OCI-LY1 (cell line): ENCODE measurements at regions not wholly inside any gene's neighbourhood (a gene's known extent, or its start where the extent isn't known, plus 50 kb on each side); places are given as distances from the start of the nearest gene placed in this dataset.

Experiments used
- H2AFZ ChIP-seq: fragments of 200-600 bp; sonication (generic), shearing (Covaris generic); 2 replicates; pipeline ENCODE4 v1.6.0; 2014; ENCODE audit warnings: antibody characterized with exemption, mild to moderate bottlenecking, low read length
- H3F3A ChIP-seq: fragments of 200-600 bp; sonication (generic), shearing (Covaris generic); 2 replicates; pipeline ENCODE4 v1.6.0; 2014; ENCODE audit warnings: mild to moderate bottlenecking, antibody characterized with exemption, low read length, moderate library complexity; ENCODE audit not compliant: insufficient read depth
- H3K27ac ChIP-seq: fragments of 200-600 bp; sonication (generic); 2 replicates; pipeline ENCODE4 v1.5.1; 2014; ENCODE audit warnings: low read length, mixed run types, mild to moderate bottlenecking, low read depth; ENCODE audit not compliant: poor library complexity, severe bottlenecking
- H3K27me3 ChIP-seq: fragments of 200-600 bp; sonication (generic); 2 replicates; pipeline ENCODE4 v1.6.0; 2014; ENCODE audit warnings: antibody characterized with exemption, mild to moderate bottlenecking, low read length, moderate library complexity; ENCODE audit not compliant: insufficient read depth
- H3K36me3 ChIP-seq: fragments of 200-600 bp; sonication (generic); 2 replicates; pipeline ENCODE4 v1.6.1; 2014; ENCODE audit warnings: mild to moderate bottlenecking, antibody characterized with exemption, low read length, moderate library complexity, mixed read lengths; ENCODE audit not compliant: insufficient read depth
- H3K4me1 ChIP-seq: fragments of 200-600 bp; sonication (generic); 2 replicates; pipeline ENCODE4 v1.5.1; 2014; ENCODE audit warnings: mild to moderate bottlenecking, low read length, moderate library complexity; ENCODE audit not compliant: insufficient read depth, severe bottlenecking
- H3K4me2 ChIP-seq: fragments of 200-600 bp; sonication (generic), shearing (Covaris generic); 2 replicates; pipeline ENCODE4 v1.6.1; 2014; ENCODE audit warnings: low read length
- H3K4me3 ChIP-seq: fragments of 200-600 bp; sonication (generic); 2 replicates; pipeline ENCODE4 v1.5.1; 2014; ENCODE audit warnings: low read length, low read depth, mild to moderate bottlenecking, mixed read lengths; ENCODE audit not compliant: poor library complexity, severe bottlenecking
- H3K79me2 ChIP-seq: fragments of 200-600 bp; shearing (Covaris generic); 2 replicates; pipeline ENCODE4 v1.6.1; 2016; ENCODE audit warnings: mixed run types, low read length, mixed read lengths; ENCODE audit not compliant: insufficient read depth
- H3K9ac ChIP-seq: fragments of 200-600 bp; sonication (generic), shearing (Covaris generic); 2 replicates; pipeline ENCODE4 v1.6.1; 2014; ENCODE audit warnings: mild to moderate bottlenecking, low read length, mixed read lengths
- H3K9me2 ChIP-seq: fragments of 200-600 bp; sonication (generic), shearing (Covaris generic); 2 replicates; pipeline ENCODE4 v1.6.1; 2014; ENCODE audit warnings: low read depth, mild to moderate bottlenecking, low read length, mixed read lengths
- H3K9me3 ChIP-seq: fragments of 200-600 bp; shearing (Covaris generic); 2 replicates; pipeline ENCODE4 v1.6.1; 2014; ENCODE audit warnings: low read length, mixed read lengths
- H4K20me1 ChIP-seq: fragments of 200-600 bp; sonication (generic), shearing (Covaris generic); 2 replicates; pipeline ENCODE4 v1.6.0; 2016; ENCODE audit warnings: mild to moderate bottlenecking, low read length; ENCODE audit not compliant: insufficient read depth
- EZH2 ChIP-seq: fragments of 200-600 bp; sonication (generic), shearing (Covaris generic); IDR thresholded peaks from 2 replicates; pipeline ENCODE4 v1.8.0; 2017; ENCODE audit warnings: borderline replicate concordance, mixed run types, mild to moderate bottlenecking, antibody characterized with exemption, low read length, moderate library complexity, mixed read lengths
- TF ChIP-seq, protein P1 (sequence below): fragments of 200-600 bp; sonication (generic), shearing (Covaris generic); IDR thresholded peaks from 2 replicates; pipeline ENCODE4 v1.5.1; 2017; ENCODE audit warnings: mild to moderate bottlenecking, antibody characterized with exemption, low read length, moderate library complexity, mixed read lengths

DNA sequence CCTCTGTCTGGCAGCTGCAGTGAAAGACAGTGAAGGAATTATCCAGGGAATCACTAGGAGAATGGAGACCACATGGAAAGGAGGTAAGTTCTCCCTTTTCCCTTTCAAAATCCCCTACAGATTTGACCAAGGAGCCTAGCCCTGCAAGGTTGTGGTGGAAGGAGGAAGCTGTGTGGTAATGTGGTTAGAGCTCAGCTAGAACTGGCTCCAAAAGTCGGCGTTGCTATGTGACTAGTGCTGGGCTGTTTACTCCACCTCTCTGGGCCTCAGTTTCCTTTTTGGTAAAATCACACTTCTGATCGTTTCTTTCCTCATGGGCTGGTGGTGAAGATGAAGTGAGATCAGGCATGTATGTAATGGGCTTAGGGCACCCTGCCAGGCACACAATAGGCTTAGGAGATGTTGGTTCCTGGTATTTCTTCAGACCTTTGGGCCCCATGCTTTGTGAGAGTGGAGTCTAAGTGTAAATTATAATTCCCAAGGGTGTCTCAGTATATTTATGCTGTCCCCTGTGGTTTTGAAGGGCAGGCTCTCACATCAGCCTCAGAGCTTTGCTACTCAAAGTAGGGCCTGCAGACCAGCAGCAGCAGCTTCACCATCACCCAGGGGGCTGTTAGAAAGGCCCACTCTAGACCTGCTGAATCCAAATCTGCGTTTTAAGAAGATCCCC is 183.7 kb upstream of the BCOR start:
- Histone ChIP-seq H3K9me3 (no peaks in the 10 kb centered on the region), H3F3A (no peaks in the 10 kb centered on the region), H3K9me2 (no peaks in the 10 kb centered on the region), H3K4me2 (no peak overlapping the region), H3K9ac (no peak overlapping the region), H4K20me1 (no peaks in the 10 kb centered on the region), H3K36me3 (no peaks in the 10 kb centered on the region), H3K4me3 (no peak overlapping the region), H3K4me1 (no peaks in the 10 kb centered on the region), H3K27ac (no peak overlapping the region), H3K27me3 (no peaks in the 10 kb centered on the region), H3K79me2 (no peaks in the 10 kb centered on the region), H2AFZ (no peak overlapping the region)
- TF ChIP-seq, protein P1, sequence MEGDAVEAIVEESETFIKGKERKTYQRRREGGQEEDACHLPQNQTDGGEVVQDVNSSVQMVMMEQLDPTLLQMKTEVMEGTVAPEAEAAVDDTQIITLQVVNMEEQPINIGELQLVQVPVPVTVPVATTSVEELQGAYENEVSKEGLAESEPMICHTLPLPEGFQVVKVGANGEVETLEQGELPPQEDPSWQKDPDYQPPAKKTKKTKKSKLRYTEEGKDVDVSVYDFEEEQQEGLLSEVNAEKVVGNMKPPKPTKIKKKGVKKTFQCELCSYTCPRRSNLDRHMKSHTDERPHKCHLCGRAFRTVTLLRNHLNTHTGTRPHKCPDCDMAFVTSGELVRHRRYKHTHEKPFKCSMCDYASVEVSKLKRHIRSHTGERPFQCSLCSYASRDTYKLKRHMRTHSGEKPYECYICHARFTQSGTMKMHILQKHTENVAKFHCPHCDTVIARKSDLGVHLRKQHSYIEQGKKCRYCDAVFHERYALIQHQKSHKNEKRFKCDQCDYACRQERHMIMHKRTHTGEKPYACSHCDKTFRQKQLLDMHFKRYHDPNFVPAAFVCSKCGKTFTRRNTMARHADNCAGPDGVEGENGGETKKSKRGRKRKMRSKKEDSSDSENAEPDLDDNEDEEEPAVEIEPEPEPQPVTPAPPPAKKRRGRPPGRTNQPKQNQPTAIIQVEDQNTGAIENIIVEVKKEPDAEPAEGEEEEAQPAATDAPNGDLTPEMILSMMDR = no peak
- no peak for TF ChIP-seq EZH2

DNA sequence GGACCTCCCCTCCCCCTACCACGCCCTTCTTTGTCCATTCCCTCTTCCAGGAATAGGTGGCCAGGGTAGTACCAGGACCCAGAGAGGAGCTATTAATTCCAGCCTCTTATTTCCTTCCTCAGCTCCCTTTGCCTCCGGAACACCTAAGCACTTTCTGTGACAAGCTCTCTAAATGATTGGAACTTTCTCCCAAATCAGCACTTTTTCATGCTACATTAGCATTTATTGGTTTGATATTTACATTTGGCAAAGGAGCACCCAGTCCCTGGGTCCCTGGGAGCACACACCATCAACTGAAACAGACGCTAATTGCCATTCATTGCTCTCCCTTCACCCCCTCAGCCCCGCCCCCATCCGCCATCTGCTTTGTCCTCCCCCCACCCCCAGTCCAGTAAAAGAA is 182.0 kb upstream of the BCOR start:
- H3K4me2 ChIP-seq = no peak overlapping the region
- H3K9ac ChIP-seq = no peak overlapping the region
- H3K4me3 ChIP-seq = no peak overlapping the region
- H3K27ac ChIP-seq = no peak overlapping the region
- no peaks in the 10 kb centered on the region for H3K27me3 ChIP-seq
- H2AFZ ChIP-seq = no peak overlapping the region
- TF ChIP-seq, protein P1 = no peak
- TF ChIP-seq EZH2 = no peak
- no peaks in the 10 kb centered on the region for H4K20me1 ChIP-seq
- no peaks in the 10 kb centered on the region for H3K9me3 ChIP-seq
- H3F3A ChIP-seq = no peaks in the 10 kb centered on the region
- H3K36me3 ChIP-seq = no peaks in the 10 kb centered on the region
- H3K79me2 ChIP-seq = no peaks in the 10 kb centered on the region
- no peaks in the 10 kb centered on the region for H3K4me1 ChIP-seq
- H3K9me2 ChIP-seq = no peaks in the 10 kb centered on the region

DNA sequence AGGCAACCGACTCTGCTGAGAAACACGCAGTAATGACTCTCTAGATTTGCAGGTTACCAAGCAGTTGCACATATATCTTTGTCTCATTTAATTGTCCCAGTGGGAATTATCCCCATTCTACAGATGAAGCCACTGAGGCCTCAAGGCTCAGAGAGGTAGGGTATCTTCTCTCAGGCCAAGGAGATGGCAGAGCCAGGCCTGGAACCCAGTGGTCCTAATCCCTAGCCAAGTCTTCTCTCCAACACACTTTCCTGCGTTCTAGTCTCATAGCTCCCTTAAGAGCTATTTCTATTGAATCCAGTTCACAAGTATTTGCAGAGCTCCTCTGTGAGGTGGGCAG is 181.3 kb upstream of the BCOR start:
- no peaks in the 10 kb centered on the region for H3K36me3 ChIP-seq
- no peaks in the 10 kb centered on the region for H3K9me2 ChIP-seq
- no peak overlapping the region for H3K9ac ChIP-seq
- no peak overlapping the region for H3K27ac ChIP-seq
- H3K4me1 ChIP-seq = no peaks in the 10 kb centered on the region
- H3K4me2 ChIP-seq = no peak overlapping the region
- no peaks in the 10 kb centered on the region for H3K9me3 ChIP-seq
- no peaks in the 10 kb centered on the region for H4K20me1 ChIP-seq
- TF ChIP-seq EZH2 = no peak
- TF ChIP-seq, protein P1 = no peak
- no peak overlapping the region for H2AFZ ChIP-seq
- H3K79me2 ChIP-seq = no peaks in the 10 kb centered on the region
- H3F3A ChIP-seq = no peaks in the 10 kb centered on the region
- H3K27me3 ChIP-seq = no peaks in the 10 kb centered on the region
- no peak overlapping the region for H3K4me3 ChIP-seq
